SJSA1 (cell line): ENCODE measurements at regions not wholly inside any gene's neighbourhood (a gene's known extent, or its start where the extent isn't known, plus 50 kb on each side); places are given as distances from the start of the nearest gene placed in this dataset.

Source experiments
- DNase-seq, 2 experiments: peaks; one replicate each; pipeline ENCODE4 v3.0.0-alpha.2; 2015 to 2020; ENCODE audit warnings: low spot score in 2 of 2, low read depth in 1 of 2
- H3K27ac ChIP-seq: fragments of 250-450 bp; sonication (Bioruptor Pico); 2 replicates; pipeline ENCODE4 v1.5.1; 2020; ENCODE audit warnings: mild to moderate bottlenecking, moderate library complexity
- H3K27me3 ChIP-seq: fragments of 250-450 bp; sonication (Bioruptor Pico); replicated peaks from 2 replicates; pipeline ENCODE4 v1.5.1; 2020; ENCODE audit warnings: mild to moderate bottlenecking, moderate library complexity
- H3K36me3 ChIP-seq: fragments of 250-450 bp; sonication (Bioruptor Pico); 2 replicates; pipeline ENCODE4 v1.5.1; 2020; ENCODE audit warnings: mild to moderate bottlenecking
- H3K4me1 ChIP-seq: fragments of 250-450 bp; sonication (Bioruptor Pico); replicated peaks from 2 replicates; pipeline ENCODE4 v1.6.1; 2021; ENCODE audit warnings: mild to moderate bottlenecking
- H3K4me3 ChIP-seq: fragments of 250-450 bp; sonication (Bioruptor Pico); 2 replicates; pipeline ENCODE4 v1.5.1; 2020; ENCODE audit warnings: mild to moderate bottlenecking
- H3K9me3 ChIP-seq: fragments of 250-450 bp; sonication (Bioruptor Pico); replicated peaks from 2 replicates; pipeline ENCODE4 v1.5.1; 2020; ENCODE audit warnings: mild to moderate bottlenecking

DNA sequence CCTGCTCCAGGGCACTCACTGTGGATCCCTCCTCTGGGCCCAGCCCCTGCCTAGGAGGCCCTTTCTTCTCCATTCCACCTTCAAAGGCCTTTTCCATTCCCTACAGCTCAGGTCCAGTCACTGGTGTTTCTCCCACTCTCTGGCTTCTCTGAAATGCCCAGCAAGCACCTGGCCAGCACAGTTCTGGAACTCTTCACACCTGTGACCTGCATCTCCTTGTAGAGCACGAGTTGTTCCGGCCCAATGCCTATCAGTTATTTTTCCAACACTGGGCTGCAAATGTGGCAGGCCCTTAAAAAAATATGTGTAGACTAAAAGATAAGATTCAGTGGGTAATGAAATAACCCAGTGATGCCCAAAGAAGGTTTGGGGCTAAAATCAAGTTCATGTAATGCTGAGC is 87.1 kb downstream of the PRLHR start:
- H3K4me1 ChIP-seq = peaks cover 7% of the 10 kb centered on the region; the same call in 1 of the 2 replicates
- no peaks in the 10 kb centered on the region for H3K36me3 ChIP-seq
- DNase-seq = no peak
- H3K4me3 ChIP-seq = no peak overlapping the region
- peaks cover 5% of the 10 kb centered on the region; the same call in 1 of the 2 replicates for H3K27me3 ChIP-seq
- no peaks in the 10 kb centered on the region for H3K9me3 ChIP-seq
- no peak overlapping the region for H3K27ac ChIP-seq

- no peaks in the 10 kb centered on the region for H3K9me3 ChIP-seq
- H3K36me3 ChIP-seq = no peaks in the 10 kb centered on the region
- no peak overlapping the region for H3K4me3 ChIP-seq
- H3K4me1 ChIP-seq = peaks cover 7% of the 10 kb centered on the region; the same call in 1 of the 2 replicates
- H3K27ac ChIP-seq = no peak overlapping the region
- DNase-seq = no peak
- no peaks in the 10 kb centered on the region; the same call in 1 of the 2 replicates for H3K27me3 ChIP-seq
These were observed 88.5 kb downstream of the PRLHR start for GRCh38 chr10:118506671-118507590.

- H3K4me3 ChIP-seq = no peak overlapping the region
- no peak for DNase-seq
- no peak overlapping the region for H3K27ac ChIP-seq
- H3K4me1 ChIP-seq = peaks cover 7% of the 10 kb centered on the region; the same call in 1 of the 2 replicates
- no peaks in the 10 kb centered on the region for H3K36me3 ChIP-seq
- no peaks in the 10 kb centered on the region for H3K27me3 ChIP-seq
- H3K9me3 ChIP-seq = no peaks in the 10 kb centered on the region
These were observed 90.1 kb downstream of the PRLHR start for GRCh38 chr10:118505363-118505762.

DNA sequence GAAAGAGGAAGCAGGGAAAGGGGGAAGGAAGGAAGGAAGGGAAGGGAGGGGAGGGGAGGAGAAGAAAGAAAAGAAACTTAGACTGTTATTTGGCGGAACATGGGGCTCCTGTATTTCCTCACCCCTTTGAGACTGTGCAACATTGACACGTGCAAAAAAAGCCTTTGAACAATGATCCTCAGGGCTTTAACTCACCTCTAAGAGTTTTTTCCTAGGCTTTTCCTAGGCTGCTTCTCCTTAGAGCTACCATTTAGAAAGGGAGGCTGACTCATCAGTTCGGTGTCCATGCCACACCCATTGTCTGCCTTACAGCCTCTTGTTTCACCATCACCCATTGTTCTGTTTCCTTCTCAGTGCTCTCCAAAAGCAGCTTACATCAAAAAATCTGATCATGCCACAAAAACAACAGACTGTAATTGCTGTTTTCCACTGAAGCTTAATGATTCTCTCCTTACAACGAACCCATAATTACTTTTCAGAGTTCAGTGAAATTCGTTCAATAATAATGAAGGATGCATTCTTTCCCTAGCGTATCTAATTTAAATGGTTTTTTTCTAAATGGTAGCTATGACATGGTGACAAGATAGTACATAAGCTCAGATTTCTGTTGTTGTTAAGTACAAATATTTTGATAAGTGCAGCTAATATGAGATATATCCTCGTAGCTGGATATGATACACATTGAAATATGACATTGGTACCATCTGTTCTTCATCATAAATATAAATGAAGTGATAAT is 90.8 kb downstream of the PRLHR start:
- peak; percentile 51 to 59 for DNase-seq
- Histone ChIP-seq H3K4me3 (no peak overlapping the region), H3K36me3 (no peaks in the 10 kb centered on the region), H3K27me3 (no peaks in the 10 kb centered on the region), H3K4me1 (peaks cover 7% of the 10 kb centered on the region; the same call in 1 of the 2 replicates), H3K27ac (no peak overlapping the region), H3K9me3 (no peaks in the 10 kb centered on the region)

GRCh38 chr10:118504044-118504443 is 91.4 kb downstream of the PRLHR start:
- Histone ChIP-seq H3K27ac (no peak overlapping the region), H3K9me3 (no peaks in the 10 kb centered on the region)

GRCh38 chr10:118503192-118503591 is 92.3 kb downstream of the PRLHR start:
- Histone ChIP-seq H3K4me3 (no peak overlapping the region), H3K9me3 (no peaks in the 10 kb centered on the region), H3K36me3 (no peaks in the 10 kb centered on the region), H3K27me3 (peaks cover 2% of the 10 kb centered on the region), H3K4me1 (peaks cover 7% of the 10 kb centered on the region; the same call in 1 of the 2 replicates), H3K27ac (no peak overlapping the region)
- no peak for DNase-seq

More at GRCh38 chr10:118504044-118504443, 91.4 kb downstream of the PRLHR start:
- H3K4me3 ChIP-seq = no peak overlapping the region
- H3K36me3 ChIP-seq = no peaks in the 10 kb centered on the region
- peaks cover 7% of the 10 kb centered on the region; the same call in 1 of the 2 replicates for H3K4me1 ChIP-seq
- H3K27me3 ChIP-seq = no peaks in the 10 kb centered on the region
- DNase-seq = no peak

GRCh38 chr10:118501637-118502440 is 93.6 kb downstream of the PRLHR start:
- DNase-seq = no peak
- Histone ChIP-seq H3K4me1 (peaks cover 7% of the 10 kb centered on the region; the same call in 1 of the 2 replicates), H3K9me3 (no peaks in the 10 kb centered on the region), H3K27me3 (peaks cover 5% of the 10 kb centered on the region), H3K36me3 (no peaks in the 10 kb centered on the region), H3K27ac (no peak overlapping the region), H3K4me3 (no peak overlapping the region)

DNA sequence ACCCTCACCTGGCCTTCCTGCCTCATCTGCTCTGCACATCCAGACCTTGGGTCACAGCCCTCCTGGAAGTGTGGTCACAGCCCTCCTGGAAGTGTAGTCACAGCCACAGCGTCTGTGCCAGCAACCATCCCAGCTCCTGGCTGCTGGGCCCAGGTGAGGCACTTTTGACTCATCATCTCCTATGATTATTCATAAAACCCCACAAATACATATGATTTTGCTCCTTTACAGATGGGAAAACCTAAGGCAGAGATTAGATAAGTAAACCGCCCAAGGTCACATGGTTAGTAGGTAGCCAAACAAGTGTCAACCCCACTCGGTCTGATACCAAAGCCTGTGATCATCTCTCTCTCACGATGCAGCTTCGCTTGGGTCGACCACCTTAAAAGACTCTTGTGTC is 94.3 kb downstream of the PRLHR start:
- Histone ChIP-seq H3K27ac (no peak overlapping the region), H3K4me3 (no peak overlapping the region), H3K4me1 (peaks cover 7% of the 10 kb centered on the region; the same call in 1 of the 2 replicates), H3K36me3 (no peaks in the 10 kb centered on the region), H3K27me3 (peaks cover 5% of the 10 kb centered on the region), H3K9me3 (no peaks in the 10 kb centered on the region)
- no peak for DNase-seq

GRCh38 chr10:118500477-118501104 is 94.9 kb downstream of the PRLHR start:
- H3K4me1 ChIP-seq = peaks cover 7% of the 10 kb centered on the region; the same call in 1 of the 2 replicates
- no peak for DNase-seq
- H3K9me3 ChIP-seq = no peaks in the 10 kb centered on the region
- H3K27me3 ChIP-seq = peaks cover 5% of the 10 kb centered on the region
- no peaks in the 10 kb centered on the region for H3K36me3 ChIP-seq
- no peak overlapping the region for H3K27ac ChIP-seq
- H3K4me3 ChIP-seq = no peak overlapping the region

GRCh38 chr10:118499186-118499585 is 96.3 kb downstream of the PRLHR start:
- Histone ChIP-seq H3K4me1 (no peaks in the 10 kb centered on the region), H3K27me3 (peaks cover 5% of the 10 kb centered on the region), H3K27ac (no peak overlapping the region), H3K9me3 (no peaks in the 10 kb centered on the region), H3K36me3 (no peaks in the 10 kb centered on the region), H3K4me3 (no peak overlapping the region)
- no peak for DNase-seq

- no peaks in the 10 kb centered on the region for H3K36me3 ChIP-seq
- H3K9me3 ChIP-seq = no peaks in the 10 kb centered on the region
- H3K27me3 ChIP-seq = peaks cover 5% of the 10 kb centered on the region
- no peaks in the 10 kb centered on the region for H3K4me1 ChIP-seq
- no peak overlapping the region for H3K4me3 ChIP-seq
- H3K27ac ChIP-seq = no peak overlapping the region
- DNase-seq = no peak
These were observed 96.8 kb downstream of the PRLHR start for GRCh38 chr10:118498623-118499022.

GRCh38 chr10:118497227-118497626 is 98.2 kb downstream of the PRLHR start:
- no peaks in the 10 kb centered on the region for H3K36me3 ChIP-seq
- H3K4me1 ChIP-seq = no peaks in the 10 kb centered on the region
- no peak overlapping the region for H3K27ac ChIP-seq
- no peak for DNase-seq
- no peak overlapping the region for H3K4me3 ChIP-seq
- peaks cover 5% of the 10 kb centered on the region for H3K27me3 ChIP-seq
- H3K9me3 ChIP-seq = no peaks in the 10 kb centered on the region

- Histone ChIP-seq H3K9me3 (no peaks in the 10 kb centered on the region), H3K27ac (no peak overlapping the region), H3K36me3 (no peaks in the 10 kb centered on the region), H3K27me3 (peaks cover 5% of the 10 kb centered on the region), H3K4me3 (no peak overlapping the region), H3K4me1 (no peaks in the 10 kb centered on the region)
- no peak for DNase-seq
These were observed 98.9 kb downstream of the PRLHR start for GRCh38 chr10:118496525-118496924.
